ENCODE measurements at regions not wholly inside any gene's neighbourhood (a gene's known extent, or its start where the extent isn't known, plus 50 kb on each side); places are given as distances from the start of the nearest gene placed in this dataset.

DNA sequence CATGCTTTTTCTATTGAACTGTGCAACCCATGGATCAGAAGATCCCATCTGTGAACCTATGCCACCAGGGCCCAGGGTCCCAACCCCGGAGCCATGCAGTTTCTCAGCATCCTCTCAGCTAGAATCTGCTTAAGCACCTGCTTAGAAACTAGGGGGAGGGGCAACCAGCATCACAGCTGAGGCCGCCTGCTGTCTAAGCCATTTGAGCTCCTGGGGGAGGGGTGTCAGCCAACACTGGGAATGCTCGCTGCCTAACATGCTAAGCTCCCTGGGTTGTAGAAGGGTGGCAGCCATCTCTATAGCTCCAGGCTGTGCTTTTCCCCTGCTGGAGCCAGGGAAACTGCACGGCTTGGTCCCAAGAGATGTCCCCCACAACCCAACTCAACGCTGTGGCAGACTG is 322.8 kb downstream of the EDEM1 start:
- no peak for TF ChIP-seq POLR2A (IDR thresholded peaks at IDR 0.05)
- TF ChIP-seq, protein P1, sequence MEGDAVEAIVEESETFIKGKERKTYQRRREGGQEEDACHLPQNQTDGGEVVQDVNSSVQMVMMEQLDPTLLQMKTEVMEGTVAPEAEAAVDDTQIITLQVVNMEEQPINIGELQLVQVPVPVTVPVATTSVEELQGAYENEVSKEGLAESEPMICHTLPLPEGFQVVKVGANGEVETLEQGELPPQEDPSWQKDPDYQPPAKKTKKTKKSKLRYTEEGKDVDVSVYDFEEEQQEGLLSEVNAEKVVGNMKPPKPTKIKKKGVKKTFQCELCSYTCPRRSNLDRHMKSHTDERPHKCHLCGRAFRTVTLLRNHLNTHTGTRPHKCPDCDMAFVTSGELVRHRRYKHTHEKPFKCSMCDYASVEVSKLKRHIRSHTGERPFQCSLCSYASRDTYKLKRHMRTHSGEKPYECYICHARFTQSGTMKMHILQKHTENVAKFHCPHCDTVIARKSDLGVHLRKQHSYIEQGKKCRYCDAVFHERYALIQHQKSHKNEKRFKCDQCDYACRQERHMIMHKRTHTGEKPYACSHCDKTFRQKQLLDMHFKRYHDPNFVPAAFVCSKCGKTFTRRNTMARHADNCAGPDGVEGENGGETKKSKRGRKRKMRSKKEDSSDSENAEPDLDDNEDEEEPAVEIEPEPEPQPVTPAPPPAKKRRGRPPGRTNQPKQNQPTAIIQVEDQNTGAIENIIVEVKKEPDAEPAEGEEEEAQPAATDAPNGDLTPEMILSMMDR (IDR thresholded peaks at IDR 0.05) = no peak
